ENCODE measurements at regions not wholly inside any gene's neighbourhood (a gene's known extent, or its start where the extent isn't known, plus 50 kb on each side); places are given as distances from the start of the nearest gene placed in this dataset.

GRCh38 chr19:46925548-46925950, 64.8 kb downstream of the ARHGAP35 start:
- FAIRE-seq (no peak), DNase-seq (peak in 1 of 5 donors; percentile 40)
- intact Hi-C loops (cut with DNase I), result no loop called here
- Histone ChIP-seq H3K4me3 (ENCODE audit: low read length in 3 of 3) (peak overlapping the region in 1 of 3 donors; percentile 3), H3K27me3 (ENCODE audit: control insufficient read depth, insufficient read depth, low read length) (no peaks in the 10 kb centered on the region), H3K4me1 (ENCODE audit: control insufficient read depth in 2 of 3, insufficient read depth in 2 of 3, low read depth in 1 of 3, low read length in 3 of 3) (peaks cover 0 to 39% (median 38%) of the 10 kb centered on the region in 3 donors), H3K9me3 (ENCODE audit: control insufficient read depth in 2 of 3, insufficient read depth in 1 of 3, low read length in 3 of 3) (no peaks in the 10 kb centered on the region), H3K9ac (ENCODE audit: low read length in 3 of 3) (no peak overlapping the region), H3K36me3 (ENCODE audit: control insufficient read depth in 2 of 3, insufficient read depth in 3 of 3, low read length in 3 of 3) (peaks cover 0 to 21% (median 9%) of the 10 kb centered on the region in 3 donors), H3K27ac (ENCODE audit: low read depth in 2 of 2, low read length in 2 of 2) (peak overlapping the region; percentile 5 to 44)
- TF ChIP-seq CTCF (IDR thresholded peaks at IDR 0.05; ENCODE audit: borderline replicate concordance, extremely low read depth, insufficient read depth), result no peak

GRCh38 chr19:46926170-46927071, 65.6 kb downstream of the ARHGAP35 start:
- intact Hi-C loops (cut with DNase I), result no loop called here
- FAIRE-seq, result no peak
- peaks cover 0 to 39% (median 38%) of the 10 kb centered on the region in 3 donors for H3K4me1 ChIP-seq (ENCODE audit: control insufficient read depth in 2 of 3, insufficient read depth in 2 of 3, low read depth in 1 of 3, low read length in 3 of 3)
- no peaks in the 10 kb centered on the region for H3K9me3 ChIP-seq (ENCODE audit: control insufficient read depth in 2 of 3, insufficient read depth in 1 of 3, low read length in 3 of 3)
- no peak for DNase-seq
- no peak overlapping the region for H3K27ac ChIP-seq (ENCODE audit: low read depth in 2 of 2, low read length in 2 of 2)
- H3K9ac ChIP-seq (ENCODE audit: low read length in 3 of 3), result no peak overlapping the region
- TF ChIP-seq CTCF (IDR thresholded peaks at IDR 0.05; ENCODE audit: borderline replicate concordance, extremely low read depth, insufficient read depth), result no peak
- no peak overlapping the region for H3K4me3 ChIP-seq (ENCODE audit: low read length in 3 of 3)
- H3K36me3 ChIP-seq (ENCODE audit: control insufficient read depth in 2 of 3, insufficient read depth in 3 of 3, low read length in 3 of 3), result peaks cover 0 to 14% (median 3%) of the 10 kb centered on the region in 3 donors
- no peaks in the 10 kb centered on the region for H3K27me3 ChIP-seq (ENCODE audit: control insufficient read depth, insufficient read depth, low read length)

- Histone ChIP-seq H3K4me1 (ENCODE audit: control insufficient read depth in 2 of 3, insufficient read depth in 2 of 3, low read depth in 1 of 3, low read length in 3 of 3) (peaks cover 0 to 39% (median 38%) of the 10 kb centered on the region in 3 donors), H3K4me3 (ENCODE audit: low read length in 3 of 3) (no peak overlapping the region), H3K27ac (ENCODE audit: low read depth in 2 of 2, low read length in 2 of 2) (no peak overlapping the region), H3K9me3 (ENCODE audit: control insufficient read depth in 2 of 3, insufficient read depth in 1 of 3, low read length in 3 of 3) (no peaks in the 10 kb centered on the region), H3K36me3 (ENCODE audit: control insufficient read depth in 2 of 3, insufficient read depth in 3 of 3, low read length in 3 of 3) (peaks cover 0 to 7% (median 3%) of the 10 kb centered on the region in 3 donors), H3K27me3 (ENCODE audit: control insufficient read depth, insufficient read depth, low read length) (no peaks in the 10 kb centered on the region), H3K9ac (ENCODE audit: low read length in 3 of 3) (no peak overlapping the region)
- intact Hi-C loops (cut with DNase I), result no loop called here
- DNase-seq (no peak), FAIRE-seq (no peak)
- TF ChIP-seq CTCF (IDR thresholded peaks at IDR 0.05; ENCODE audit: borderline replicate concordance, extremely low read depth, insufficient read depth), result no peak
Measured at GRCh38 chr19:46927106-46927505, 66.3 kb downstream of the ARHGAP35 start.

All from kidney (tissue), 13 donors.